ENCODE measurements at regions not wholly inside any gene's neighbourhood (a gene's known extent, or its start where the extent isn't known, plus 50 kb on each side); places are given as distances from the start of the nearest gene placed in this dataset.

GRCh38 chr1:55929652-55930051 lies 649.7 kb downstream of the PLPP3 start:
- no peak for DNase-seq (ENCODE audit: low read depth)

DNA sequence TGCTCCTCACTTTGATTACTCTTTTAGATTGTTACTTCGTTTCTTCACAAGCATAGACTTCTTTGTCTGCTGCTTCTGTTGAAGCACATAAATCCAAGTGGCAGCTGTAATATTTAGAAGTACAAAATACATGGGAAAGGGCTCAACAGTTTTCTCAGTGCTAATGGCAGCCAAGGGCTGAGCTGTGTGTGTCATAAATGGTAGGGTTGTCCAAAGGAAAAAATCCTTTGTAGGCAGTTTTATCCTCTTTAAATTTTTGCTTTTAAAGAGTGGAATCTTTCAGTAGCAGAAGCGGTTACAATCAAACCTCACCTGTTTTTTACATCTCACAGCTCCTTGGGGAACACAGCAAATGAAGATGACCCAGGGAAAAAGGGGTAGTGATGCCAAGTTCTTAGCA lies 650.8 kb downstream of the PLPP3 start:
- DNase-seq (ENCODE audit: low read depth) = no peak

GRCh38 chr1:55927702-55928290 lies 651.6 kb downstream of the PLPP3 start:
- DNase-seq (ENCODE audit: low read depth) = no peak

GRCh38 chr1:55926906-55927471 lies 652.4 kb downstream of the PLPP3 start:
- DNase-seq (ENCODE audit: low read depth) = no peak

DNA sequence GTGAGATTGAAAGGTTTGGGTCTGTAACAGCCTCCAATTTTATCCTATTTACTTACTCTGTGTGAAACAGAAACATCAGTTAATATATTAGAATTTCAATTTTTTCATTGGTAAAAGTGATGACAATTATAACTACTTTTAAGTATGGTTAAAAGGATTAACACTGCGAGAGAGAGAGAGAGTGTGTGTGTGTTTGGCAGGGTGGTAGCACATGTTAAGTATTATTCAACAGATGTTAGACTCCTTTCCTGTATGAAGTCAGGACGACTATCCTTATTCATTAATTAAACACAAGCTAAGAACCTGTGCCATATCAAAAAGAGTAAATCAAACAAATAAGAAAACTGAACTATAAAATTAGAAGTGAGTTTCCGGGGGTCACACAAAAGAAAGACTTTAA lies 662.5 kb downstream of the PLPP3 start:
- no peak for DNase-seq (ENCODE audit: low read depth)

DNA sequence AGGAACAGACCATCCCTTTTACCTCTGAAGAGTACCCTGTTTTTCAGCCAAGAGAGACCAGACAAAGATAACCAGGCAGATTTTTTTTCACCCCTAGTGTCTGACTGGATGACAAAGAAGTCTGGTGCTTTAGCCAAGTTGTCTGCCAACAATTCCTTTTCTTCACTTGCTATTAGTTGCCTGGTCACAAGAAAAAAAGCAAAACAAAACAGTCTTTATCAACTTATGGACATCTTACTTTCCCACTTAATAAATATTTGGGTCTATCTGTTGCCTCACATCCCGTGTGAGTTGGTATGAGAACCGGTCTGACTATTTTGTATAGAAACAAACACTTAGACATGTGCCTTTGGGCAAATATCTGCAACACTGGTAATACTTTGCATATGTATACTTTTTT lies 662.9 kb downstream of the PLPP3 start:
- DNase-seq (ENCODE audit: low read depth) = no peak

DNA sequence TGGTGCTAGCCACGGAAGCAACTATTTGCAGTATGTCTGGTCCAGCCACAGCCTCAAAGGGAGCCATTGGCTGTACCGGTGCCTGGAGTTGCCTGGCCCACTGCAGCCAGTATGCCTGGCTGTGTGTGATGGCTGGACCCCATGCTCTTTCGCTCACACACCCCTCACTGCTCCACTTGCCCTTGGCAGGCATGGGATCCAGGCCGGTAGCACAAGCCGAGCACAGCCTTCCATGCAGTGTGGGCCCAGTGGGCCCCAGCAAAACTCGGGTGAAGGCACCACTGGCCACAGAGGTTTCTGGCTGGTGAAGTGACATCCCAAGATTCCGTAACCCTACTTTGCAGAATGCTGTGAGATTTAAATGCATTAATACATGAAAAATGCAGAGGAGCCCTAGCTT lies 665.8 kb downstream of the PLPP3 start:
- no peak for DNase-seq (ENCODE audit: low read depth)

- DNase-seq (ENCODE audit: low read depth) = no peak
Measured at GRCh38 chr1:55912438-55912837, 666.9 kb downstream of the PLPP3 start.

DNA sequence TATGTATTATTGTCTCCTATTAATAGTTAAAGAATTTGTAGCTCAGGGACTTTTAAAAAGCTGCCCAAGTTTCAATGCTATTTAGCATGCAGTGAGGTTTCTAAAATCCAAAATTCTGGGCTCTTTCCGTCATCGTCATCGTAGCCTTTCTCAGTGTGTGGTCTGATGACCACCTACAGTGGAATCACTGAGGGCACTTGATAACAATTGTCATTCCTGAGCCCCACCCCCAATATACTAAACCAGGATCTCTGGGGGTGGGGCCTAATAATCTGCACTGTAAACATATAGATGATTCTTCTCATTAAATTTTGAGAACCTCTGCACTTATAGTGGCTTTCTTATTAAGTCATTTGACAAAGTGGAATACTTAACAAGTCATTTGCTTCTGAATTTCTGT lies 674.8 kb downstream of the PLPP3 start:
- no peak for DNase-seq (ENCODE audit: low read depth)

DNA sequence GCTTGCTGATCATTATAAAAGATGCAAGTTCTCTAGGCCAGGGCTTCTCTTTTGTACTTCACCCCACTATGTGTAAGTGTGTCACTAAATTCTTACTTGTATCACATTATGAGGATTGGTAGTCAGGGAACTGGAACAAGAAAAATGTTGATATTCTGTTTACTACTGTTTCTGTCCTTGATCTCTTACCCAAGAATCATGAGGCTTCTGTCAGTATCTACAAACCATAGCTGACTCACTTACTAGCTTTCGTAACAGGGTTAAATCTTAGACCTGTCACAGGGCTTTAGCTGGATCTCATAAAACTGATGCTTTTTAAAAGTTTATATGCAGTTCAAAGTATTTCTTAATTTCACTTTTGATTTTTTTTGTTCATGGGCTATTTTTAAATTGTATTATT lies 681.2 kb downstream of the PLPP3 start:
- DNase-seq (ENCODE audit: low read depth) = peak; percentile 53

DNA sequence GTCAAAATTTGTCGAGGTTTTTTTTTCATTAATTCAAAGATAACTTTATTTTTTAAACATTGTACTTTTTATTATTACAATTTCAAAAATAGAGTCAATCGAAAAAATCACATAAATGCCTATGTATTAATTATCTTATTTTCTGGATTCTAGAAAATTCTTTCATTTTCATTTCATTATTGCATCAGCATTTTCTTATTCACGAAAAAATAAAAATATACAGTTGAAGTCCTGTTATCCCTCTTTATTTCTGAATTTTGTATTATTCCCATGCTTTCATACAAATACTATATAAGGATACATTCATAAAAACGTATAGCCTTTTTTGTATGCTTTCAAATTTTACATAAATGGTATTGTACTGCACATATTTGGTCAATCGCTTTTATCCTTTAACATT lies 681.0 kb upstream of the USP24 start:
- no peak for DNase-seq (ENCODE audit: low read depth)

- DNase-seq (ENCODE audit: low read depth) = peak; percentile 24
Measured at GRCh38 chr1:55894521-55894920, 679.4 kb upstream of the USP24 start.

GRCh38 chr1:55893155-55893554 lies 678.0 kb upstream of the USP24 start:
- DNase-seq (ENCODE audit: low read depth) = peak; percentile 25

GRCh38 chr1:55888685-55889317 lies 673.6 kb upstream of the USP24 start:
- DNase-seq (ENCODE audit: low read depth) = no peak

DNA sequence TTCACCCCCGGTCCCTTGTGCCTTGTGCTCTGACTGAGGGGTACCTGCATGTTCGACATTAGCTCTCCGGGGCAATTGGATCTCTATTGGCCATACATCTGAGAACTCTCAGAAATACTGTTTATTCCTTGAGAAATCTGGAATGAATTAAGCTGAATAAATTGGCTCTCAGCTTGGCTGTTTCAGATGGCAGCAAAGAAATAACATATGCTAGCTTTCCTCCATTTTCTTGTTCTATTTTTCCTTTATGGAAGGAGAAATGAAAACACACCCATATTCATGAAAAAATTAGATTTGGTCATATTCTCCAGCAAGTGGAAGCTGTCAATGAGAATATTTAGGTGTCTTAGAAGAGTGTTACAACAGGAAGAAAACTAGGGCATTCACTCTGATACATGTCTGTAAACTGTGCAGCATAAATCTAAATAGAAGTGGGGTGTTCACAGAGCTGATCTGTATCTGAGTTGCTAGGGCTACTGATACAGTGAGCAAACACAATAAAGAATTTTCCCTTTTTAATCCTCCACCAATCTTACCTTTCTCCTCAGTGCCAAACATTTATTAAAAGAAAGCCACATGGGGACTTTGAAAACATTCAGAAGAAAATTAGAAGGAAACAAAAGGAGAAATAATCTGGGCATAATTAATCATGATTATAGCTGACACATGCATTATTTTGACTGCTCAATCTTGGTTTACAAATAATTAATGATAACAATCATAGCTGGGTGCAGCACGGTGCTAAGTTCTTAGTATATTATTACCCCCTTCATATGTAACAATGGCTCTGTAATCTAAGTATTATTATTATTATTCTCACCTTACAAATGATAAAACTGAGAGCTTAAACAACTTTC lies 671.9 kb upstream of the USP24 start:
- DNase-seq (ENCODE audit: low read depth) = no peak

DNA sequence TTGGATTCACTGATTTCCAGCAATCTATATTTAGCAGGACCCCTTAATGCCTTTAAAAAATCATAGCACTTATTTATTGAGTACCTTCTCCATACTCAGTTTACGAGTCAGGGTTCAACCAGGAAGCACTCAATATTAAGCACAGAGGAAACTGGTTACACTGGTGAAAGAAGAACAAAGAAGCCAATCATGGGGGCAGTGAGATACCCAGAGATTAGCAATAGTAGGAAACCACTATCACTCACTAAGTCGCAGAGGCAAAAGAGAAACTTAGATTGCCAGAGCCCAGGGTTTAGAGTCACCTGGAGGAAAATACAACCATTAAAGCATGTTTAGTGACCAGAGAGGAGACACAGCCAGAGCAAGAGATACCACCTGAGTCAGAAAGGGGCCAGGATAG lies 670.5 kb upstream of the USP24 start:
- DNase-seq (ENCODE audit: low read depth) = no peak

DNA sequence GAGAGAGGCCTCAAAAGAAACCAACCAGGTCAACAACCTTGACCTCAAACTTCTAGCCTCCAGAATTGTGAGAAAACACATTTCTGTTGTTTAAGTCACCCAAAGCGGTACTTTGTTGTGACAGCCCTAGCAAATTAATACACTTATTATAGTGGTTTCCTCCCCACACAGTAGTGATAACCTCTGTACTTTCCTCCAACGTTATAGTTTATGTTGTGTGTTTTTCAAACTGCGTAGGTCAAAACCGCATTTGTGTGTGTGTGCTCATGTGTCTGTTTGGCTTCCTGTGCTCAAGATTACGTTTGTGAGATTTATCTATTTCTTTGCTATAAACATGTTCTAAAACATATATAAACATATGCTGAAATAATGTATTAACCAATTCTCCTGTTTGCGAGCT lies 667.8 kb upstream of the USP24 start:
- DNase-seq (ENCODE audit: low read depth) = no peak

- DNase-seq (ENCODE audit: low read depth) = no peak
Measured at GRCh38 chr1:55879346-55879745, 664.2 kb upstream of the USP24 start.

- no peak for DNase-seq (ENCODE audit: low read depth)
Measured at GRCh38 chr1:55877437-55878232, 662.5 kb upstream of the USP24 start.

GRCh38 chr1:55876276-55877060 lies 661.3 kb upstream of the USP24 start:
- DNase-seq (ENCODE audit: low read depth) = no peak

DNA sequence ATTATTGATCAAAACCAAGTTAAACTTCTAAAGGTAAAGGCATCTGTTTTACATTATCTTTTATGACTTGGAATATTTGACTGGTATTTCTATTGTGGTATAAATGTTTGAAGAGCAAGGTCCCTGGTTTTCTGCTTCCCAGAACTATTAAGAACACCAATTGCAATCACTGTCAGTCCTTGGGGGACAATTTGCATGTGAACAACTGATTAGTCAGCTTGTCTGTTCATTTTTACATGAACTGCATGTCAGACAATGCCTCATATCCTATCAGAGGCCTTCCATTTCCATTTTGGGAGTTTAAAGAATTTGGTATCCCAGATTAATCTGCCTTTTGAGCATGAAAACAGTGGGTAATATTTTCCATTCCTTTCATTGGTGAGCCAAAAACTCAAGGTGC lies 654.9 kb upstream of the USP24 start:
- DNase-seq (ENCODE audit: low read depth) = no peak
